CD4-positive, alpha-beta T cell (primary cell): ENCODE measurements at regions not wholly inside any gene's neighbourhood (a gene's known extent, or its start where the extent isn't known, plus 50 kb on each side); places are given as distances from the start of the nearest gene placed in this dataset.

Experiments used
- ATAC-seq: fragments of 200-7000 bp; cut with Tn5 transposase; one replicate; pipeline ENCODE4 v1.10.0; 2022; ENCODE audit warnings: mild to moderate bottlenecking; ENCODE audit not compliant: poor library complexity
- CTCF ChIA-PET: fragments of 350-600 bp; sonication (Branson Sonifier 250); formaldehyde crosslinking; loops from one replicate; lab custom pipeline; 2021; ENCODE audit warnings: antibody characterized with exemption, inconsistent platforms; lab: Charles Lee
- POLR2A ChIA-PET: fragments of 350-600 bp; sonication (Branson Sonifier 250); formaldehyde crosslinking; loops from one replicate; lab custom pipeline; 2021; ENCODE audit warnings: antibody characterized with exemption, inconsistent platforms; lab: Charles Lee
- DNase-seq, 14 experiments: peaks; one replicate each; pipeline ENCODE4 v3.0.0-alpha.2; 2013 to 2020; ENCODE audit warnings: mixed read lengths in 2 of 14
- H3K27ac ChIP-seq, 2 donors: one replicate each; pipeline versions ENCODE4 v1.5.1 to v1.7.0; 2013; ENCODE audit warnings: low read length in 2 of 2, low read depth in 1 of 2, mild to moderate bottlenecking in 1 of 2
- H3K27me3 ChIP-seq, 2 experiments: 1 replicate in 1 of 2; 2 replicates in 1 of 2; pipeline versions ENCODE4 v1.6.1 to v1.7.0; 2013; ENCODE audit warnings: low read length in 2 of 2, control low read depth in 1 of 2, mild to moderate bottlenecking in 1 of 2, moderate library complexity in 1 of 2; ENCODE audit not compliant: insufficient read depth in 2 of 2, control insufficient read depth in 1 of 2
- H3K36me3 ChIP-seq: one replicate; pipeline ENCODE4 v1.6.1; 2013; ENCODE audit warnings: low read length, control low read depth; ENCODE audit not compliant: insufficient read depth
- H3K4me1 ChIP-seq: one replicate; pipeline ENCODE4 v1.6.1; 2013; ENCODE audit warnings: low read length, control low read depth; ENCODE audit not compliant: insufficient read depth
- H3K4me3 ChIP-seq: one replicate; pipeline ENCODE4 v1.5.1; 2013; ENCODE audit warnings: mild to moderate bottlenecking, low read length, moderate library complexity
- H3K9me3 ChIP-seq, 2 experiments: 1 replicate in 1 of 2; 2 replicates in 1 of 2; pipeline versions ENCODE4 v1.6.1 to v1.7.0; 2013; ENCODE audit warnings: low read length in 2 of 2, mild to moderate bottlenecking in 2 of 2, control low read depth in 1 of 2, moderate library complexity in 1 of 2; ENCODE audit not compliant: control insufficient read depth in 1 of 2, insufficient read depth in 1 of 2
- H3K27ac Mint-ChIP-seq: one replicate; pipeline ENCODE4 v1.8.0; 2020; ENCODE audit warnings: mixed read lengths
- H3K27me3 Mint-ChIP-seq: one replicate; pipeline ENCODE4 v1.8.0; 2021; ENCODE audit warnings: mixed read lengths
- H3K36me3 Mint-ChIP-seq: one replicate; pipeline ENCODE4 v1.8.0; 2021; ENCODE audit warnings: low read depth, mixed read lengths
- H3K4me1 Mint-ChIP-seq: one replicate; pipeline ENCODE4 v1.8.0; 2021; ENCODE audit warnings: low read depth, mixed read lengths
- H3K4me3 Mint-ChIP-seq: one replicate; pipeline ENCODE4 v1.8.0; 2020; ENCODE audit warnings: mild to moderate bottlenecking, mixed read lengths
- H3K9me3 Mint-ChIP-seq: one replicate; pipeline ENCODE4 v1.8.0; 2020; ENCODE audit warnings: mixed read lengths
- intact Hi-C, 2 experiments: fragments of 100-400 bp; cut with DNase I in 1 of 2; cut with micrococcal nuclease in 1 of 2; formaldehyde crosslinking; loops; one replicate each; pipeline versions ENCODE4 v1.15.1 to v1.9.0; 2023 to 2025; cut with DNase I, micrococcal nuclease
- TF ChIP-seq, protein P1 (sequence below): fragments of 200-600 bp; IDR thresholded peaks from one replicate; pipeline ENCODE4 v1.8.0; 2022; ENCODE audit warnings: antibody characterized with exemption, mild to moderate bottlenecking

DNA sequence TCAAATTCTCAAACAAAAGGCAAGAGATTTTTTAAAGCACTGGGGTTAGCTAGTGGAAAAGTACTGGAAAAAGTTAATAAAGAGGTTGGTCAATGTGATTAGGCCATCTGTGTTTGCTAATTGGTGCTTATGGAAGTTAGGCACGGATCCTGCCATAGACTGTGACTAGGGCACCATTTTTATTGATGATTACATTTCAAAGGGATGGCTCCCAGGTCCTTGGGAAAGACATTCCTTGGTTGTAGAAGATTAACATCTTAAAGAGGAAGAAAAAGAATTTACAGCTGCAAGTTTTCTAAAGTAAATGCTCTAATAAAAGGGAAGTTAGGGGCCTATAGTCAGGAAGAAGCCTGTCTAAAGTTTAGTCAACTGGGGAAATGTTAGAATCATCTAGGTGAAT, 1183.3 kb downstream of the DTWD2 start:
- ATAC-seq (no peak), DNase-seq (no peak)
- intact Hi-C loops: no loop called here
- Histone ChIP-seq H3K4me1 (no peaks in the 10 kb centered on the region), H3K4me3 (no peak overlapping the region), H3K27me3 (no peaks in the 10 kb centered on the region), H3K36me3 (no peaks in the 10 kb centered on the region), H3K9me3 (no peaks in the 10 kb centered on the region), H3K27ac (no peak overlapping the region)
- no peak overlapping the region for H3K4me3 Mint-ChIP-seq
- no peaks in the 10 kb centered on the region for H3K36me3 Mint-ChIP-seq
- ChIA-PET POLR2A (no interaction called here), CTCF (no interaction called here)
- no peaks in the 10 kb centered on the region for H3K27me3 Mint-ChIP-seq
- TF ChIP-seq, protein P1, sequence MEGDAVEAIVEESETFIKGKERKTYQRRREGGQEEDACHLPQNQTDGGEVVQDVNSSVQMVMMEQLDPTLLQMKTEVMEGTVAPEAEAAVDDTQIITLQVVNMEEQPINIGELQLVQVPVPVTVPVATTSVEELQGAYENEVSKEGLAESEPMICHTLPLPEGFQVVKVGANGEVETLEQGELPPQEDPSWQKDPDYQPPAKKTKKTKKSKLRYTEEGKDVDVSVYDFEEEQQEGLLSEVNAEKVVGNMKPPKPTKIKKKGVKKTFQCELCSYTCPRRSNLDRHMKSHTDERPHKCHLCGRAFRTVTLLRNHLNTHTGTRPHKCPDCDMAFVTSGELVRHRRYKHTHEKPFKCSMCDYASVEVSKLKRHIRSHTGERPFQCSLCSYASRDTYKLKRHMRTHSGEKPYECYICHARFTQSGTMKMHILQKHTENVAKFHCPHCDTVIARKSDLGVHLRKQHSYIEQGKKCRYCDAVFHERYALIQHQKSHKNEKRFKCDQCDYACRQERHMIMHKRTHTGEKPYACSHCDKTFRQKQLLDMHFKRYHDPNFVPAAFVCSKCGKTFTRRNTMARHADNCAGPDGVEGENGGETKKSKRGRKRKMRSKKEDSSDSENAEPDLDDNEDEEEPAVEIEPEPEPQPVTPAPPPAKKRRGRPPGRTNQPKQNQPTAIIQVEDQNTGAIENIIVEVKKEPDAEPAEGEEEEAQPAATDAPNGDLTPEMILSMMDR: no peak
- peaks cover 15% of the 10 kb centered on the region for H3K9me3 Mint-ChIP-seq
- H3K4me1 Mint-ChIP-seq: no peaks in the 10 kb centered on the region
- H3K27ac Mint-ChIP-seq: no peak overlapping the region

DNA sequence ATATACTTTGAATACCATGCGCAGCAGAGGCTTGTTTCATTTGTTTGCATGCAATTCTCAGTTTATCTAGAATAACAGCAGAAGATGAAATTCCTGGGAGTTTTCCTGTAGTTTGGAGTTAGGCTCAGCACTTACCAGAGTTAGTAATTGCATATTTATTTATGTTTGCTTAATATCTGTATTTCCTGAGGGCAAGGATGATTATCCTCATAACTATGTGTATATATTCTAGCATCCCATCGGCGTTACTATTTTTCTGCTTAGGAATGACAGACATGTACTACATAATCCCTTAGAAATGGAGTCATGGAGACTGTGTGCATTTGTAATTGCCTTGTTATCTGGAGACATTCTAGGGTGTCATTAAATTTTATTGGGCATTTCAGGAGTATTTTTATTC, 1184.8 kb downstream of the DTWD2 start:
- H3K9me3 Mint-ChIP-seq: peaks cover 12% of the 10 kb centered on the region
- TF ChIP-seq, protein P1: no peak
- ChIA-PET POLR2A (no interaction called here), CTCF (no interaction called here)
- no peak overlapping the region for H3K4me3 Mint-ChIP-seq
- Histone ChIP-seq H3K27me3 (no peaks in the 10 kb centered on the region), H3K27ac (no peak overlapping the region), H3K9me3 (no peaks in the 10 kb centered on the region), H3K36me3 (no peaks in the 10 kb centered on the region), H3K4me1 (no peaks in the 10 kb centered on the region), H3K4me3 (no peak overlapping the region)
- intact Hi-C loops: no loop called here
- no peaks in the 10 kb centered on the region for H3K27me3 Mint-ChIP-seq
- DNase-seq: no peak
- no peaks in the 10 kb centered on the region for H3K4me1 Mint-ChIP-seq
- H3K27ac Mint-ChIP-seq: no peak overlapping the region
- no peaks in the 10 kb centered on the region for H3K36me3 Mint-ChIP-seq
- ATAC-seq: no peak

DNA sequence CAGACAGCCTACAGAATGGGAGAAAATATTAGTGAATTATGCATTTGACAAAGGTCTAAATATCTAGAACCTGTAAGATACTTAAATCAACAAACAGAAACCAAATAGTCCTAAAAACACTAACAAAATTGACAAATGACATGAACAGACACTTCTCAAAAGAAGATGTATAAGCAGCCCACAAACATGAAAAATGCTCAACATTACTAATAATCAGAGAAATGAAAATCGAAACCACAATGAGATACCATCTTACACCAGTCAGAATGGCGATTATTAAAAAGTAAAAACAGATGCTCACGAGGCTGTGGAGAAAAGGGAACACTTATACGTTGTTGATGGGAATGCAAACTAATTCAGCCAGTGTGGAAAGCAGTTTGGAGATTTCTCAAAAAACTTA, 1186.8 kb downstream of the DTWD2 start:
- CTCF ChIA-PET: no interaction called here
- H3K27ac Mint-ChIP-seq: no peak overlapping the region
- H3K36me3 Mint-ChIP-seq: no peaks in the 10 kb centered on the region

More for the DNA sequence above, 1186.8 kb downstream of the DTWD2 start:
- Mint-ChIP-seq H3K27me3 (no peaks in the 10 kb centered on the region), H3K4me1 (no peaks in the 10 kb centered on the region), H3K4me3 (no peak overlapping the region), H3K9me3 (peaks cover 14% of the 10 kb centered on the region)
- intact Hi-C loops: no loop called here
- Histone ChIP-seq H3K4me3 (no peak overlapping the region), H3K27ac (no peak overlapping the region), H3K36me3 (no peaks in the 10 kb centered on the region), H3K27me3 (no peaks in the 10 kb centered on the region), H3K9me3 (no peaks in the 10 kb centered on the region), H3K4me1 (no peaks in the 10 kb centered on the region)
- no peak for DNase-seq
- TF ChIP-seq, protein P1: no peak
- no peak for ATAC-seq
- POLR2A ChIA-PET: no interaction called here
